Endothelial cell of umbilical vein (primary cell): ENCODE measurements at regions not wholly inside any gene's neighbourhood (a gene's known extent, or its start where the extent isn't known, plus 50 kb on each side); places are given as distances from the start of the nearest gene placed in this dataset.

Experiments used
- BruUV-seq: library from RNA; stranded (reverse); fragments of 400-500 nt; replicated peaks from 2 replicates; lab custom pipeline; 2021; lab: Mats Ljungman, UMichigan
- CTCF ChIA-PET: fragments of 300-600, 350-600 bp; sonication (Branson Sonifier 250); formaldehyde crosslinking; loops from one replicate; lab custom pipeline; 2021; ENCODE audit warnings: antibody characterized with exemption, inconsistent platforms; lab: Charles Lee
- POLR2A ChIA-PET: fragments of 300-600, 350-600 bp; sonication (Branson Sonifier 250); formaldehyde crosslinking; loops from one replicate; lab custom pipeline; 2021; ENCODE audit warnings: antibody characterized with exemption, inconsistent platforms; lab: Charles Lee
- DNase-seq: peaks from one replicate; pipeline ENCODE4 v3.0.0-alpha.2; 2011; ENCODE audit warnings: low read depth, low spot score
- FAIRE-seq: peaks from 2 replicates; lab custom pipeline; 2011; peaks lifted over from hg19 to GRCh38; lab: Jason Lieb, UNC
- H2AFZ ChIP-seq: 2 replicates; pipeline ENCODE4 v1.6.0; 2012; ENCODE audit warnings: low read depth, low read length, control low read depth, inconsistent platforms
- H3K27ac ChIP-seq: 2 replicates; pipeline ENCODE4 v1.5.1; 2011; ENCODE audit warnings: low read depth, mild to moderate bottlenecking, control low read depth, low read length, moderate library complexity; ENCODE audit not compliant: insufficient read depth
- H3K27me3 ChIP-seq, 2 experiments: 2 replicates each; pipeline versions ENCODE4 v1.6.0 to v1.6.1; 2011; ENCODE audit warnings: low read length in 2 of 2, mixed read lengths in 1 of 2; ENCODE audit not compliant: control insufficient read depth in 2 of 2, insufficient read depth in 2 of 2
- H3K36me3 ChIP-seq, 2 experiments: 2 replicates in 1 of 2; 3 replicates in 1 of 2; pipeline ENCODE4 v1.5.1; 2011; ENCODE audit warnings: low read length in 2 of 2, mild to moderate bottlenecking in 1 of 2, moderate library complexity in 1 of 2; ENCODE audit not compliant: control insufficient read depth in 2 of 2, insufficient read depth in 2 of 2; ENCODE audit errors: extremely low read depth in 1 of 2
- H3K4me1 ChIP-seq: 3 replicates; pipeline ENCODE4 v1.5.1; 2011; ENCODE audit warnings: mild to moderate bottlenecking, low read length; ENCODE audit not compliant: control insufficient read depth, insufficient read depth; ENCODE audit errors: extremely low read depth
- H3K4me2 ChIP-seq: 2 replicates; pipeline ENCODE4 v1.6.1; 2011; ENCODE audit warnings: low read length, control low read depth, mixed read lengths; ENCODE audit not compliant: insufficient read depth
- H3K4me3 ChIP-seq, 3 experiments: fragments of 200-600 bp in 1 of 3; sonication (generic), shearing (Covaris generic) in 1 of 3; replicated peaks in 1 of 3; 2 replicates each; pipeline ENCODE4 v1.5.1; 2011 to 2016; ENCODE audit warnings: control low read depth in 3 of 3, low read length in 3 of 3, mild to moderate bottlenecking in 2 of 3, inconsistent platforms in 1 of 3, low read depth in 1 of 3, moderate library complexity in 1 of 3; ENCODE audit not compliant: insufficient read depth in 1 of 3
- H3K79me2 ChIP-seq: 2 replicates; pipeline ENCODE4 v1.6.0; 2012; ENCODE audit warnings: low read length, inconsistent platforms; ENCODE audit not compliant: control insufficient read depth, insufficient read depth
- H3K9ac ChIP-seq: replicated peaks from 2 replicates; pipeline ENCODE3; 2011; ENCODE audit warnings: low read length, control low read depth; ENCODE audit not compliant: insufficient read depth; ENCODE audit errors: extremely low read depth
- H3K9me1 ChIP-seq: replicated peaks from 3 replicates; pipeline ENCODE4 v1.6.0; 2011; ENCODE audit warnings: mild to moderate bottlenecking, low read length; ENCODE audit not compliant: control insufficient read depth, insufficient read depth; ENCODE audit errors: extremely low read depth
- H3K9me3 ChIP-seq: replicated peaks from 2 replicates; pipeline ENCODE4 v1.5.1; 2012; ENCODE audit warnings: low read length, inconsistent platforms; ENCODE audit not compliant: control insufficient read depth, insufficient read depth
- H4K20me1 ChIP-seq: replicated peaks from 2 replicates; pipeline ENCODE3; 2011; ENCODE audit warnings: mild to moderate bottlenecking, low read length; ENCODE audit not compliant: control insufficient read depth, insufficient read depth; ENCODE audit errors: extremely low read depth
- CTCF ChIP-seq, 2 donors: IDR thresholded peaks; 1 replicate in 1 of 2; 2 replicates in 1 of 2; pipeline ENCODE4 v1.5.1; 2011; ENCODE audit warnings: low read length in 2 of 2, mild to moderate bottlenecking in 2 of 2, moderate library complexity in 2 of 2, control low read depth in 1 of 2, inconsistent platforms in 1 of 2, low read depth in 1 of 2; ENCODE audit not compliant: insufficient read depth in 1 of 2; ENCODE audit errors: extremely low read depth in 1 of 2
- EZH2 ChIP-seq: IDR thresholded peaks from 2 replicates; pipeline ENCODE4 v1.6.1; 2012; ENCODE audit warnings: borderline replicate concordance, low read depth, mild to moderate bottlenecking, moderate library complexity, low read length, inconsistent platforms; ENCODE audit not compliant: severe bottlenecking
- FOS ChIP-seq: IDR thresholded peaks from 2 replicates; pipeline ENCODE4 v1.6.1; 2011; ENCODE audit warnings: mild to moderate bottlenecking, low read length, moderate library complexity, borderline replicate concordance; ENCODE audit not compliant: insufficient read depth
- GATA2 ChIP-seq: IDR thresholded peaks from 2 replicates; pipeline ENCODE4 v1.7.0; 2011; ENCODE audit warnings: low read depth, mild to moderate bottlenecking, moderate library complexity, mixed read lengths, low read length; ENCODE audit not compliant: insufficient read length, insufficient read depth
- JUN ChIP-seq: IDR thresholded peaks from 2 replicates; pipeline ENCODE4 v1.6.1; 2011; ENCODE audit warnings: borderline replicate concordance, low read depth; ENCODE audit not compliant: insufficient read length, insufficient read depth
- MAX ChIP-seq: IDR thresholded peaks from 2 replicates; pipeline ENCODE4 v1.6.1; 2011; ENCODE audit not compliant: insufficient read depth, insufficient read length
- MYC ChIP-seq: IDR thresholded peaks from one replicate; pipeline ENCODE4 v1.6.1; 2011; ENCODE audit warnings: mild to moderate bottlenecking, low read depth, low read length
- POLR2A ChIP-seq: IDR thresholded peaks from 2 replicates; pipeline ENCODE4 v1.6.1; 2012; ENCODE audit warnings: low read depth, mild to moderate bottlenecking, control low read depth, low read length
- POLR2AphosphoS5 ChIP-seq: IDR thresholded peaks from 2 replicates; pipeline ENCODE4 v1.6.1; 2012; ENCODE audit warnings: low read depth, mild to moderate bottlenecking, control low read depth, low read length, moderate library complexity; ENCODE audit not compliant: insufficient read depth
- dilution Hi-C: fragments of 300-500 bp; cut with MboI; formaldehyde crosslinking; loops from one replicate; pipeline ENCODE4 v1.15.0; 2019; ENCODE audit warnings: low sequenced_read_pairs; ENCODE audit not compliant: extremely low pct_ligation_motif_present
- intact Hi-C: fragments of 100-400 bp; cut with micrococcal nuclease; formaldehyde crosslinking; loops from one replicate; pipeline ENCODE4 v1.10.0; 2022

GRCh38 chr1:143652744-143653428 is 318.9 kb downstream of the FAM72C start:
- no peaks in the 10 kb centered on the region for H3K36me3 ChIP-seq
- H3K27me3 ChIP-seq, result peaks cover 4 to 9% of the 10 kb centered on the region in 2 experiments
- dilution Hi-C loops (no loop called here), intact Hi-C loops (loop anchor here (5.0 kb wide), 1 partner anchor 51 kb away; no protein-coding TSS in a partner anchor)
- H3K4me3 ChIP-seq, result no peak overlapping the region
- no peak for FAIRE-seq
- H4K20me1 ChIP-seq, result no peaks in the 10 kb centered on the region
- CTCF ChIA-PET, result no interaction called here
- H3K9me3 ChIP-seq, result no peaks in the 10 kb centered on the region
- no peaks in the 10 kb centered on the region for H3K4me1 ChIP-seq
- POLR2A ChIA-PET, result no interaction called here
- TF ChIP-seq POLR2A, result no peak
- TF ChIP-seq GATA2, result no peak
- no peak for TF ChIP-seq FOS
- TF ChIP-seq EZH2, result no peak
- no peak for TF ChIP-seq MAX
- TF ChIP-seq MYC, result no peak
- TF ChIP-seq JUN, result no peak
- TF ChIP-seq POLR2AphosphoS5, result no peak
- no TSS peak for BruUV-seq
- H3K9me1 ChIP-seq, result no peaks in the 10 kb centered on the region
- no peak overlapping the region for H3K9ac ChIP-seq
- H3K4me2 ChIP-seq, result no peak overlapping the region
- no peak overlapping the region for H2AFZ ChIP-seq
- H3K27ac ChIP-seq, result no peak overlapping the region
- no peaks in the 10 kb centered on the region for H3K79me2 ChIP-seq
- no peak for DNase-seq

- BruUV-seq, result no TSS peak
Measured at GRCh38 chr1:143652187-143652586, 319.6 kb downstream of the FAM72C start.

More at GRCh38 chr1:143652187-143652586, 319.6 kb downstream of the FAM72C start:
- CTCF ChIA-PET, result no interaction called here
- Histone ChIP-seq H3K36me3 (no peaks in the 10 kb centered on the region), H2AFZ (no peak overlapping the region), H3K9ac (no peak overlapping the region), H4K20me1 (no peaks in the 10 kb centered on the region), H3K4me2 (no peak overlapping the region), H3K27ac (no peak overlapping the region), H3K27me3 (peaks cover 4 to 9% of the 10 kb centered on the region in 2 experiments), H3K9me3 (no peaks in the 10 kb centered on the region), H3K4me1 (no peaks in the 10 kb centered on the region), H3K4me3 (no peak overlapping the region), H3K9me1 (no peaks in the 10 kb centered on the region), H3K79me2 (no peaks in the 10 kb centered on the region)
- dilution Hi-C loops (no loop called here), intact Hi-C loops (loop anchor here (5.0 kb wide), 1 partner anchor 50 kb away; no protein-coding TSS in a partner anchor)
- FAIRE-seq (no peak), DNase-seq (no peak)
- POLR2A ChIA-PET, result no interaction called here
- TF ChIP-seq POLR2AphosphoS5 (no peak), JUN (no peak), FOS (no peak), EZH2 (no peak), GATA2 (no peak), MYC (no peak), CTCF (IDR thresholded peaks at IDR 0.05; ENCODE audit: extremely low read depth in 1 of 2, insufficient read depth in 1 of 2, low read depth in 1 of 2, low read length in 2 of 2) (no peak)
